Mesendoderm (in vitro differentiated cells): ENCODE measurements at regions not wholly inside any gene's neighbourhood (a gene's known extent, or its start where the extent isn't known, plus 50 kb on each side); places are given as distances from the start of the nearest gene placed in this dataset. TPM values are rescaled to one million over a fixed set of nuclear protein-coding genes. Genes with fewer than 3 reads are reported as not detected.

Experiments used
- DNase-seq: peaks from one replicate; pipeline ENCODE4 v3.0.0; 2013
- H2AK5ac ChIP-seq: 2 replicates; pipeline ENCODE4 v1.6.1; 2013; ENCODE audit warnings: low read length, inconsistent platforms
- H2BK120ac ChIP-seq: 2 replicates; pipeline ENCODE4 v1.6.1; 2013; ENCODE audit warnings: low read depth, mild to moderate bottlenecking, low read length, moderate library complexity, mixed read lengths
- H2BK15ac ChIP-seq: replicated peaks from 2 replicates; pipeline ENCODE4 v1.6.1; 2013; ENCODE audit warnings: low read depth, mild to moderate bottlenecking, moderate library complexity
- H2BK5ac ChIP-seq: 2 replicates; pipeline ENCODE4 v1.6.1; 2013; ENCODE audit warnings: low read length, inconsistent platforms
- H3K18ac ChIP-seq: 2 replicates; pipeline ENCODE4 v1.6.1; 2013; ENCODE audit warnings: mild to moderate bottlenecking, low read length, mixed read lengths
- H3K23ac ChIP-seq: one replicate; pipeline ENCODE4 v1.6.1; 2013; ENCODE audit warnings: low read length
- H3K27ac ChIP-seq: 2 replicates; pipeline ENCODE4 v1.5.1; 2013; ENCODE audit warnings: low read depth, mild to moderate bottlenecking, inconsistent platforms, low read length, moderate library complexity
- H3K27me3 ChIP-seq: 2 replicates; pipeline ENCODE4 v1.6.1; 2013; ENCODE audit warnings: low read length, control low read depth, mild to moderate bottlenecking, inconsistent platforms; ENCODE audit not compliant: insufficient read depth, poor library complexity
- H3K36me3 ChIP-seq: 2 replicates; pipeline ENCODE4 v1.6.1; 2013; ENCODE audit warnings: low read length, inconsistent platforms; ENCODE audit not compliant: control insufficient read depth, insufficient read depth
- H3K4ac ChIP-seq: one replicate; pipeline ENCODE4 v1.6.1; 2013; ENCODE audit warnings: low read depth, mild to moderate bottlenecking, low read length, moderate library complexity
- H3K4me1 ChIP-seq: 2 replicates; pipeline ENCODE4 v1.6.1; 2013; ENCODE audit warnings: low read depth, low read length, inconsistent platforms; ENCODE audit not compliant: control insufficient read depth
- H3K4me2 ChIP-seq: 2 replicates; pipeline ENCODE4 v1.6.1; 2013; ENCODE audit warnings: low read length
- H3K4me3 ChIP-seq: 2 replicates; pipeline ENCODE4 v1.5.1; 2013; ENCODE audit warnings: mild to moderate bottlenecking, low read length
- H3K56ac ChIP-seq: one replicate; pipeline ENCODE4 v1.6.1; 2013; ENCODE audit warnings: low read length
- H3K79me1 ChIP-seq: 2 replicates; pipeline ENCODE4 v1.6.1; 2013; ENCODE audit warnings: low read length, inconsistent platforms
- H3K79me2 ChIP-seq: 2 replicates; pipeline ENCODE4 v1.6.1; 2013; ENCODE audit warnings: mild to moderate bottlenecking, low read length; ENCODE audit not compliant: control insufficient read depth, insufficient read depth
- H3K9ac ChIP-seq: 2 replicates; pipeline ENCODE4 v1.6.1; 2013; ENCODE audit warnings: low read length, inconsistent platforms
- H4K5ac ChIP-seq: one replicate; pipeline ENCODE4 v1.6.1; 2013; ENCODE audit warnings: low read length
- H4K8ac ChIP-seq: one replicate; pipeline ENCODE4 v1.6.1; 2013; ENCODE audit warnings: low read depth, mild to moderate bottlenecking, control low read depth, low read length, moderate library complexity
- WGBS: extraction: QIAGEN DNeasy Blood & Tissue Kit; methylation state at CpG from one replicate; pipeline ENCODE4 v1.1.7; 2013; ENCODE audit warnings: low lambda C conversion rate, missing lambda C conversion rate; ENCODE audit not compliant: insufficient coverage; ENCODE audit errors: extremely low coverage; 5-methylcytosine and 5-hydroxymethylcytosine counted together
- small RNA-seq: library from polyadenylated mRNA; stranded (forward); fragments of <200 nt; extraction: miRNeasy Mini kit (QIAGEN cat#:217004); gene quantifications from one replicate; pipeline ENCODE3, GENCODE V24; 2013; ENCODE audit not compliant: insufficient read depth

- no CpG with 5 or more reads among the region's 1 CpG for WGBS
- Histone ChIP-seq H3K4me1 (no peaks in the 10 kb centered on the region), H3K23ac (no peak overlapping the region), H3K27me3 (no peaks in the 10 kb centered on the region), H3K4me2 (no peak overlapping the region), H3K9ac (no peak overlapping the region), H3K4ac (no peak overlapping the region), H4K8ac (no peak overlapping the region), H2BK15ac (no peak overlapping the region), H2BK120ac (no peak overlapping the region), H2AK5ac (no peak overlapping the region), H3K79me2 (no peaks in the 10 kb centered on the region), H3K36me3 (no peaks in the 10 kb centered on the region), H3K27ac (no peak overlapping the region), H3K79me1 (no peaks in the 10 kb centered on the region), H3K56ac (no peak overlapping the region), H2BK5ac (no peak overlapping the region), H3K18ac (no peak overlapping the region), H4K5ac (no peak overlapping the region), H3K4me3 (no peak overlapping the region)
- peak; percentile 25 for DNase-seq
Observed at GRCh38 chr12:41624571-41624970, 436.5 kb downstream of the PDZRN4 start.

Small RNA genes lying in the stretch of these regions (small RNA-seq; reads per million reads assigned to genes)
- gene RNA5SP360: not detected
